ENCODE measurements at regions not wholly inside any gene's neighbourhood (a gene's known extent, or its start where the extent isn't known, plus 50 kb on each side); places are given as distances from the start of the nearest gene placed in this dataset.

- TF ChIP-seq CTCF (IDR thresholded peaks at IDR 0.05) (no peak), EZH2 (IDR thresholded peaks at IDR 0.05; ENCODE audit: borderline replicate concordance, insufficient read depth, low read depth, low read length, poor library complexity, severe bottlenecking) (no peak)
These were observed 103.5 kb downstream of the TMEM121 start for GRCh38 chr14:105629886-105630215.
